Hematopoietic multipotent progenitor cell treated with erythropoietin and hydrocortisone succinate and interleukin-3 and kit ligand, for 8 days (in vitro differentiated cells): ENCODE measurements at regions not wholly inside any gene's neighbourhood (a gene's known extent, or its start where the extent isn't known, plus 50 kb on each side); places are given as distances from the start of the nearest gene placed in this dataset.

Experiments used
- DNase-seq: peaks from one replicate; pipeline ENCODE4 v3.0.0-alpha.2; 2015

GRCh38 chrX:99705701-99706100, 704.4 kb downstream of the PCDH19 start:
- DNase-seq: no peak

DNA sequence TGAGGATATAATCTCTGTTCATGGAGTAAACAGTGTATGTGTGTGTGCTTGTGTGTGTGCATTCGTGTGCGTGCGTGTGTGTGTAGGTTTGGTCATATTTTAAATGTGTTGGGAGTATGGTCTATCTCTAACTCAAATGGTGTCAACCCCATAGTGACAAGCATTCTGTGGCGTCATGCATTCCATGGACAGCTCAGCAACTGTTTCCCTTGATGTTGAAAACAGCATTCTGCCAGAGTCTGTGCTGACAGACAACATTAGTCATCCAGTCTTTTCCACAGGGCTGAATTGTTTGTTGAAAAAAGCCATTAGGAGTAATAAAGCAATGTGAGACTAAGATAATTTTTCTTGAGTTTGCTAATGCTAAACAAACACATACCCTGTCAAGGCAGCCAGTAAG, 706.6 kb downstream of the PCDH19 start:
- DNase-seq: no peak

- DNase-seq: no peak
Observed at GRCh38 chrX:99698451-99698850, 711.6 kb downstream of the PCDH19 start.

GRCh38 chrX:99663136-99663535, 746.9 kb downstream of the PCDH19 start:
- DNase-seq: no peak

- no peak for DNase-seq
Observed at GRCh38 chrX:99654188-99654587, 755.9 kb downstream of the PCDH19 start.

- no peak for DNase-seq
Observed at GRCh38 chrX:99653352-99653751, 756.7 kb downstream of the PCDH19 start.

GRCh38 chrX:99613041-99613440, 797.0 kb downstream of the PCDH19 start:
- DNase-seq: no peak

DNA sequence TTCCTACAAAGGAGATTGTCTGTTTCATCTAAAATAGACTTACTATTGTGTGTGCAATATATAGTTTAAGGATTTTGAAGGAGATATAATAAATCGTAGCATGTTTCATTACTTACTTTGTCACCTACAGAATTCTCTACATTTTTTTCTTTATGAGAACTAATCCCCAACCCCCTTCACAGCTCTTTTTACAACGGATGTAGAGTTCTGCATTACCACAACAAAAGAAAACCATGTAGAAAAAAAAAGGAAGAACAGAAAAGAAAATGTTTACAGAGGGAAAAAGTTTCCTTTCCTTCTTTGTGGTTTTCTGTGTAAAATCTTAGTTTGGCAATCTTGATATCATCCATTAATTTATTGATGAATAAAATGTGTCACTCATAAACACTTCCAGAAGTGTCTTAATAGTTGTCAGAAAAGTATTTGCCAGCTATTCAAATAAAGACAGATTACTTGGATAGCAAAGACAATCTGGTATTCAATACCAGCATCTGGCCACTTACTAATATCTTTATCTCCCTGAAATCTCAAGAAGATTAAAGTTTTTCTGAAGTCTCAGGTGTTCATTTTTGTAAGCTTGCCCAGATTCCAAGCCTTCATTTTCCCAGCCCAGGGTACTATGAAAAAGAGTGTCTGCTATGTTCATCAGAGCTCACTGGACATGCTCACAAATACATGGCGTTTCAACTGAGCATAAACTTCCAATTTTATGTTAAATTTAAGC, 806.8 kb downstream of the PCDH19 start:
- DNase-seq: no peak

DNA sequence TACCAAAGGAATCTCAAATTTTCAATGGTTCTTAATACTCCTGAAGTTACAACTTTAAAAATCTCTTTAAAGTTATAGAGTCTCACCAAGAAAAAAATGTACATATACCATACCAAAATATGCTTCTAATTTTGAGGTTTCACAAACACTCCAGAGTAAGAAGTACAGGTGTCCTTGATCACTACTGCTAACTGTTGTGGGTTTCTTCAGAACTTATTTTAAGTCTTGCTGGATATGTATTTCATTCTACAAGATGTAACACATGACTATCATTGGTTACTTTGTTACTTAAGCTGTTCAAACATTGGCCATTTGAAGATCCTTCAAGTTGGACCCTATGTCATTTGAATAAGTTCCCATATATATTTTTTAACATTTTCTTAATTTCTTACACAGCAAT, 808.0 kb downstream of the PCDH19 start:
- DNase-seq: no peak

DNA sequence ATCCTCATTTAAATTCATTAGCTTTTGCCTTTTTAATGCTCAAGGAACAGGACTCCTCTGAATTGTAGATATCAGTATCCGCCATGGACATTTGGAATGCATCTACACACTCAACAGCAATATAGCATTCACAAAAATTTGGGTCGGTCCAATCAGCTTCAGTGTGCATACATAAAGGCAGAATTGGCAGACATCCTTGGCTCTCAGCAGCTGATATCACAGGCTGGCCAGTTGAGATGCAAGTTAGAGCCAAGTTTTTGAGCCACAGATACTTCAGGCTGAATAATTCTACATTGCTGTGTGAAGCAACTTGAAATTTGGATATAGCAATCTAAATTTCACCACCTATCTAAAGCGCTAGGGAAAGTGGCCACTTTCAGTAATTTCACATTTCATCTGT, 821.1 kb downstream of the PCDH19 start:
- no peak for DNase-seq

DNA sequence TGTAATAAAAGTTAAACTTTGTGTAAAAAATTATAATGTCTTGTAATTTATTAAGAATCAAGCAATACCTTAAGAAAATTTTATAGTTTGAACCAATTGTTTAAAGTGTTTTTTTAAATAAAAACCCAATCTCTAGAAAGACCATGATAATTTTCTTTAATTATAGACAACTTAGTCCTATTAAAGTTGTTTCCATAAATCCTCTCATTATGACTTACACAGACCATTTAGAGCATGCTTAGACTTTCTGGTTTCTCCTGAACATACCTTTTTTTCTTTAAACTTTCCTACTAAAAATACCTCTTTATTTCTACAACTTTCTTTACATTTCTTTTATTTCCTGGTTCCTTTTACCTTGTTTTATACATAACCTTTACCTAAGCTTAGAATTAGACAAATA, 837.4 kb downstream of the PCDH19 start:
- DNase-seq: no peak

DNA sequence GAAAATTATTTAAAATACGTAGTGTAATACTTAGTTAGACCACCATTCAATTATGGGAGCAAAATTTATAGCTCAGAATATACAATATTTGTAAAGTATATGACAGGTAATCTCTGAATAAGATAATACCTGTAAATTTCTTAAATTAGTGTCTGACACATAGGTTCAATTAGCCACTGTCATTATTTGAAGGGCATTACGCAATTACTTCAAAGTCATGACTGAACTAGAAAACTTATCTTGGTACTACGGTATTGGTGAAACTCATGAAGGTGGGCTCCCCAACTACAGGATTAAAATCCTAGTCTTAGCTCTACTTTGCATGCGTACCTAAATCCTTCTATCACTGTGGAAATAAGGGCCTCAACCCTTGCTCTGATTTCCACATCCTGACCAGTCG, 860.7 kb downstream of the PCDH19 start:
- no peak for DNase-seq

DNA sequence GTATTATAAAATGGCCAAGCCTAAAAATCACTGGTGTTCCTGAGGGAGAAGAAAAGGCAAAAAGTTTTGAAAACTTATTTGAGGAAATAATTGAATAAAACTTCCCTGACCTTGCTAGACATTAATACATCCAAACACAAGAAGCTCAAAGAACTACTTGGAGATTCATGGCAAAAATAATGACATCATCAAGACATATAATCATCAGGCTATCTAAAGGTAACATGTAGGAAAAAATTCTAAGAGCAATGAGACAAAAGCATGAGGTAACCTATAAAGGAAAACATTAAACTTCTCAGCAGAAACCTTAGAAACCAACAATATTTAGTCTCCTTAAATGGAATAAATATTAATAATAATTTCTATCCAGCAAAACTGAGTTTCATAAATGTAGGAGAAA, 887.6 kb downstream of the PCDH19 start:
- DNase-seq: no peak

GRCh38 chrX:99507768-99508167, 902.3 kb downstream of the PCDH19 start:
- DNase-seq: no peak

DNA sequence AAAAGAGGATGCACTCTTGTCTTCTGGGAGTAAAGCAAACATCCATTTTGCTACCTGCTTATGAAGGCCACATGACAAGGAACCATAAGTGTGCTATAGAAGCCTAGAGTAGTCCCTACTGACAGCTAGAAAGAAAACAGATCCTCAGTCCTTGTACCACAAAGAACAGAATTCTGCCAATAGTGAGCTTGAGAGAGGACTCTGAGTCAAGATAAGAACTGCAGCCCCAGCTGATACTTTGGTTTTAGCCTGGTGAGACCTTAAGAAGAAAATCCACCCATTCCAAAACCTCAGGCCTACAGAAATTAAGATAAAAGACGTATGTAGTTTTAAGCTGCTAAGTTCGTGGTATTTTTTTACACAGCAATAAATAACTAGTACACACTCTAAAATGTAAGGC, 914.6 kb downstream of the PCDH19 start:
- no peak for DNase-seq

DNA sequence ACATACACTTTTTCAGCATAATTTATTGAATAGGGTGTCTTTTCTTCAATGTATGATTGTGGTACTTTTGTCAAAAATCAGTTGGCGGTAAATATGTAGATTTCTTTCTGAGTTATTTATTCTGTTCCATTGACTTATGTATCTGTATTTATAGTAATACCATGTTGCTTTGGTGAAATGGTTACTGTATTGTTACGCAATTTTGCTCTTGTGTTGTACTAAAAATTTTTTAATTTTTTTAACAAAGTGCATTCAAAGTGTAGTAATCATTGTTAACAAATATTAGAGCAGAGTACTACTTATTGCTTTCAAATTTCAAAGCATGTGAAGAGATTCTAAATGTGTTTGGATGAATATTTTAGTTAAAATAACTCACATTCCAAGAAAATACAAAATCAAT, 915.4 kb downstream of the PCDH19 start:
- no peak for DNase-seq

- DNase-seq: no peak
Observed at GRCh38 chrX:99480728-99481127, 929.3 kb downstream of the PCDH19 start.

GRCh38 chrX:99469439-99469838, 940.6 kb downstream of the PCDH19 start:
- DNase-seq: no peak

DNA sequence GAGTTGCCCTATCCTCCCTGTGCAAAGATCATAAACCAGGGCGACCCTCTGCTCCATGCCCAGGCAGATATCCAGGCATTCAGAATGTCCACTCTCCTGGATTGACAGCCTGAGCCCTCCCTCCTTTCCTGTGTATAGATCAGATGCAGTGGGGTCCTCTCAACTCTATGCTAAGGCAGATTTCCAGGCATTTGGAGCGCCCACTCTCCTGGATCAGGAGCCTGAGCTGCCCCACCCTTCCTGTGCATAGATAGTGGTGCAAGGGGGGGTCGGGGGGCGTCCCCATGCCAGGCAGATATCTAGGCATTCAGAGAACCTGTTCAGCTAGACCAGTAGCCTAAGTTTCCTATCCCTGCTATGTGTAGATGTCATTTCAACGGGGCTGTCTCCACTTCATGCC, 941.1 kb downstream of the PCDH19 start:
- DNase-seq: no peak

DNA sequence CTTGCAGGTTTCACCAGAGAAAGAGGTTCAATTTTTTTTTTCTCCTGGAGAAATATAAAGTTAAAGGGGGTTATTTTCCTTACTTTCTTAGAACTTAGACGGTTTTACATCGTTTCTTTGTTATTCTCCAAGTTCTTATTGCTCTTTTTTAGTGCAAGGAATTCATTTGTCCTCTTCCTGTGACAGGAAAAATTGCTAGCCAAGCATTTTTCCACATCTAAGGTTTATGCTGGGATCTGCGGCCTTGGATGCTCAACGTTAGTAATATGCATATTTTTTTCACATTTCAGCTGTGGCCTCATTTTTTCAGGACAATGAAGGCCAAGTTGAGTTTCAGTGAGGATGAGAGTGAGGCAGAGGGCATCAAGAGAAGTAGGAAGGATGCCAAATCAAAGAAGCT, 948.9 kb downstream of the PCDH19 start:
- DNase-seq: no peak

DNA sequence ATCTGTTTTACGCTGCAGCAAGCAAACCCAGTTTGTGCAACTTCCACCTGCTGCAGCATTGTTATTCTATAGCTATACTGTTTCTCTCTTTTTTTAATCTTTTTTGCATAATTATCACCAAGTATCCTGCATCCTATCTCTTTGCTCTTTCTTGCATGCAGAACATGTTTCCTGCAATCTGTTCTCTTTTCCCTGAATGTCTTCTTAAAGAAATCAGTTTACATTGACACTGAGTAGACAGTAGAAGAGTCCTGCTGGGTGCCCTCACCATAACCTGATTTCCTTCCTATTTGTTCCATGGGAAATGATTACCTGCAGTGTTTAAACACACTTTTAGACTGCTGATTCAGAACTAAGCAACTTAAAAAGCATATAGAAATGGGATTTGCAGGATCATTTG, 964.7 kb downstream of the PCDH19 start:
- no peak for DNase-seq

GRCh38 chrX:99421796-99422195, 988.3 kb downstream of the PCDH19 start:
- no peak for DNase-seq

DNA sequence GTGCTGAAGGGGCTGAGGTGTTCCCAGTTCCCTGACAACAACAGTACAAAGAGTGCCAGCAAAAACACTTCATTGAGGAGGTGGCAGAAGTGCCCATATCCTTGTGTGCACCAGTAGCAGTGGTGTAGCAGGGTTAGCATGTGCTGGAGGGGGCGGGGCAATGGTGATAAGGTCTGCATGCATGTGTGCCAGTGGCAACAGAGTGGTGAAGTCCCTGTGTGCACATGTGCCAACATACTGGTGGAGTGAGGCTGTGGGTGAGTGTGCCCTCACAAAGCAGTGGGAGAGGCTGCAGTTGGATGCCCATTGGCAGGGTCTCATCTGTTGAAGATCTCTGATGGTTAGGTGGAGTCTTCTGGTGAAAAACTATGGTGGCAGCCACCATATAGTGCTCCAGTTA, 994.6 kb downstream of the PCDH19 start:
- no peak for DNase-seq

DNA sequence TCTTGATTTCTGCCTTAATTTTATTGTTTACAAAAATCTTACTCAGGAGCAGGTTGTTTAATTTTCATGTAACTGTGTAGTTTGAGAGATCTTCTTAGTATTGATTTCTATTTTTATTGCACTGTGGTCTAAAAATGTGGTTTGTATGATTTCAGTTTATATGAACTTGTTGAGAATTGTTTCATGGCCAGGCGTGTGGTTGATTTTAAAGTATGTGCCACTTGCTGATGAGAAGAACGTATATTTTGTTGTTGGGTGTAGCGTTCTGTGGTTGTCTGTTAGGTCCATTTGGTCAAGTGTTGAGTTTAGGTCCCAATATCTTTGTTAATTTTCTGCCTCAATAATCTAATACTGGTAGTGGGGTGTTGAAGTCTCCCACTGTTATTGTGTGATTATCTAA, 996.8 kb downstream of the PCDH19 start:
- DNase-seq: no peak

- no peak for DNase-seq
Observed at GRCh38 chrX:99398545-99398944, 1011.5 kb downstream of the PCDH19 start.

DNA sequence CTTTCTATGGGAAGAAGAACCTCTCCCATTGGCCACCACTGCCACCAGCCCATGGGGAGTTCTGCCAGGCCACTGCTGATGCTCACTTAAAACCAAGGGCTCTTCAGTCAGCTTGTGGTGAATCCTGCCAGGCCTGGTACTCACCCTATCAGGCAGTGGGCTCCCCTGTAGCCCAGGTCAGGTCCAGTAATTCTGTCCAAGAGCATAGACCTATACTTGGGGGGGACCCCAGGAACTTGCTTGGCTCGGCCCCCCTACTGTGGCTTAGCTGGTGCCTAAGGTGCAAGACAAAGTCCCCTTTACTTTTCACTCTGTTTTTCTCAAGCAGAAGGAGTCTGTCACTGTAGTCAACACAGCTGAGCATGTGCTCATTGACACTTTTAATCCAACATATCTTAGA, 1012.2 kb downstream of the PCDH19 start:
- no peak for DNase-seq
